ENCODE measurements at regions not wholly inside any gene's neighbourhood (a gene's known extent, or its start where the extent isn't known, plus 50 kb on each side); places are given as distances from the start of the nearest gene placed in this dataset.

DNA sequence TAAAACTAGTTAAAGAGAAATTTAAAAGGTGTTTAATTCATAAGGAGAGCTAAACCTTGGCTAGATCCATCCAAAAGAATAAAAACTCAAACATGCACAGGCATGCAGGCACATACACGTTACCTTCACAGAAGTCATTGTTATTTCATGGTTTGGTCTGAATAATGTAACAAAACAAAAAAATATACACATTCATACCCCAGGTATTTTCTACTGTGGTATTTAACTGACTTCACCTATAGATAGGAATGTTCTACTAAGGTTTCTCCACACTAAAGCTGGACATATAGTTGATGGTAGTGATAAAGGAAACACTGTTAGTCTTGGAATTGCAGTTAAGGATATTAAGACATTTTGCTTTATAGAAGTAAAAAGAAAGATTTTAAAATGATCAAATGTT is 283.6 kb upstream of the PCDH10 start:
- intact Hi-C loops (cut with micrococcal nuclease), result no loop called here
- no peak for DNase-seq (ENCODE audit: low read depth, low spot score)

DNA sequence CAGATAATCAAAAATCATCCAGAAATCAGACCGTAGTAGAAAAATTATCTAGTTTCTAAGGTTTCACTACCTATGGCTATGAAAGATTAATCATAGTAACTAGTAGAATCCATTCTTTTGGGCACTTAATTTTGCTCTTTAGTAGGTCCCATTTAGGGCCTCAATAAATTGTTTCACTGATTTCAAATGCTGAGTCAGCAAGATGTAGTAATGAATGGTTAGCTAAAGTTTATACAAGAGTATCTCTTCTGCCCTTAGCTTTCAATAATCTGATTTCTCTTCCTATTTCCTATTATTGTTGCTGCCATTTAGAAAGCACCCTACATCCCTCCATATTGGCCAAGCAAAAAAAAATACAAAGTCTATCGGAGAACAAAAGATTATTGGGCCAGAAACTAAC is 283.2 kb upstream of the PCDH10 start:
- Histone ChIP-seq H4K20me1 (ENCODE audit: insufficient read depth) (no peaks in the 10 kb centered on the region), H3K79me2 (ENCODE audit: insufficient read depth, low read length) (no peaks in the 10 kb centered on the region), H3K9ac (ENCODE audit: low read length) (no peak overlapping the region), H3K9me2 (ENCODE audit: insufficient read depth) (no peaks in the 10 kb centered on the region), H3K4me1 (ENCODE audit: control insufficient read depth in 1 of 2, insufficient read depth in 2 of 2, low read length in 2 of 2) (no peaks in the 10 kb centered on the region), H3K4me3 (replicated peaks in 1 of 2; ENCODE audit: low read depth in 1 of 2, low read length in 2 of 2) (no peak overlapping the region), H2AFZ (ENCODE audit: low read depth, low read length, poor library complexity, severe bottlenecking) (no peak overlapping the region), H3K27ac (ENCODE audit: low read depth, low read length) (no peak overlapping the region), H3K9me3 (ENCODE audit: control insufficient read depth in 1 of 2, insufficient read depth in 1 of 2, low read depth in 1 of 2, low read length in 2 of 2) (no peaks in the 10 kb centered on the region), H3K36me3 (ENCODE audit: control insufficient read depth in 1 of 2, insufficient read depth in 2 of 2, low read length in 2 of 2) (no peaks in the 10 kb centered on the region), H3K27me3 (ENCODE audit: insufficient read depth, low read length) (no peaks in the 10 kb centered on the region), H3K4me2 (ENCODE audit: low read length) (no peak overlapping the region)
- ChIA-PET RAD21 (ENCODE audit: low non-redundant PET in 1 of 2, low total read pairs in 2 of 2, uncharacterized antibody in 2 of 2, unreplicated experiment in 2 of 2) (no interaction called here), POLR2A (no interaction called here), CTCF (no interaction called here)
- intact Hi-C loops (cut with micrococcal nuclease), result no loop called here
- TF ChIP-seq ZFX (IDR thresholded peaks at IDR 0.05), result no peak
- no peak for TF ChIP-seq TCF7L2 (IDR thresholded peaks at IDR 0.05; ENCODE audit: borderline replicate concordance, extremely low read depth, insufficient read depth, insufficient read length)
- BruUV-seq (replicated peaks), result no TSS peak
- DNase-seq (ENCODE audit: low read depth, low spot score) (no peak), ATAC-seq (no peak)

More for the DNA sequence above, 283.6 kb upstream of the PCDH10 start:
- TF ChIP-seq EZH2 (IDR thresholded peaks at IDR 0.05) (no peak), MAX (IDR thresholded peaks at IDR 0.05) (no peak)
- H3K4me2 ChIP-seq (ENCODE audit: low read length), result no peak overlapping the region
- H3K27me3 ChIP-seq (ENCODE audit: insufficient read depth, low read length), result no peaks in the 10 kb centered on the region
- H3K9ac ChIP-seq (ENCODE audit: low read length), result no peak overlapping the region
- H2AFZ ChIP-seq (ENCODE audit: low read depth, low read length, poor library complexity, severe bottlenecking), result no peak overlapping the region
- RAD21 ChIA-PET (ENCODE audit: low non-redundant PET in 1 of 2, low total read pairs in 2 of 2, uncharacterized antibody in 2 of 2, unreplicated experiment in 2 of 2), result no interaction called here
- no peaks in the 10 kb centered on the region for H3K9me3 ChIP-seq (ENCODE audit: control insufficient read depth in 1 of 2, insufficient read depth in 1 of 2, low read depth in 1 of 2, low read length in 2 of 2)
- no peak for ATAC-seq
- CTCF ChIA-PET, result no interaction called here
- POLR2A ChIA-PET, result no interaction called here
- H3K4me3 ChIP-seq (replicated peaks in 1 of 2; ENCODE audit: low read depth in 1 of 2, low read length in 2 of 2), result no peak overlapping the region
- no peak overlapping the region for H3K27ac ChIP-seq (ENCODE audit: low read depth, low read length)
- H3K79me2 ChIP-seq (ENCODE audit: insufficient read depth, low read length), result no peaks in the 10 kb centered on the region
- BruUV-seq (replicated peaks), result no TSS peak
- no peaks in the 10 kb centered on the region for H3K4me1 ChIP-seq (ENCODE audit: control insufficient read depth in 1 of 2, insufficient read depth in 2 of 2, low read length in 2 of 2)
- no peaks in the 10 kb centered on the region for H4K20me1 ChIP-seq (ENCODE audit: insufficient read depth)
- no peaks in the 10 kb centered on the region for H3K9me2 ChIP-seq (ENCODE audit: insufficient read depth)
- no peaks in the 10 kb centered on the region for H3K36me3 ChIP-seq (ENCODE audit: control insufficient read depth in 1 of 2, insufficient read depth in 2 of 2, low read length in 2 of 2)

GRCh38 chr4:132866616-132867015 is 282.5 kb upstream of the PCDH10 start:
- H3K4me1 ChIP-seq (ENCODE audit: control insufficient read depth in 1 of 2, insufficient read depth in 2 of 2, low read length in 2 of 2), result no peaks in the 10 kb centered on the region
- no peak for ATAC-seq
- intact Hi-C loops (cut with micrococcal nuclease), result no loop called here
- H3K4me3 ChIP-seq (replicated peaks in 1 of 2; ENCODE audit: low read depth in 1 of 2, low read length in 2 of 2), result no peak overlapping the region
- no TSS peak for BruUV-seq (replicated peaks)
- ChIA-PET POLR2A (no interaction called here), CTCF (no interaction called here), RAD21 (ENCODE audit: low non-redundant PET in 1 of 2, low total read pairs in 2 of 2, uncharacterized antibody in 2 of 2, unreplicated experiment in 2 of 2) (no interaction called here)
- H3K9me2 ChIP-seq (ENCODE audit: insufficient read depth), result no peaks in the 10 kb centered on the region
- H3K9me3 ChIP-seq (ENCODE audit: control insufficient read depth in 1 of 2, insufficient read depth in 1 of 2, low read depth in 1 of 2, low read length in 2 of 2), result no peaks in the 10 kb centered on the region
- H3K27ac ChIP-seq (ENCODE audit: low read depth, low read length), result no peak overlapping the region
- no peak overlapping the region for H2AFZ ChIP-seq (ENCODE audit: low read depth, low read length, poor library complexity, severe bottlenecking)
- no peaks in the 10 kb centered on the region for H3K36me3 ChIP-seq (ENCODE audit: control insufficient read depth in 1 of 2, insufficient read depth in 2 of 2, low read length in 2 of 2)
- H4K20me1 ChIP-seq (ENCODE audit: insufficient read depth), result no peaks in the 10 kb centered on the region
- TF ChIP-seq RAD21 (IDR thresholded peaks at IDR 0.05; ENCODE audit: low read depth) (no peak), JUND (IDR thresholded peaks at IDR 0.05) (no peak), TCF7L2 (IDR thresholded peaks at IDR 0.05; ENCODE audit: borderline replicate concordance, extremely low read depth, insufficient read depth, insufficient read length) (no peak), EZH2phosphoT487 (IDR thresholded peaks at IDR 0.05; ENCODE audit: borderline replicate concordance) (no peak), POLR2A (IDR thresholded peaks at IDR 0.05; ENCODE audit: borderline replicate concordance, extremely low read depth, insufficient read depth, insufficient read length) (no peak), CBX3 (IDR thresholded peaks at IDR 0.05; ENCODE audit: low read depth) (no peak), ELF1 (IDR thresholded peaks at IDR 0.05; ENCODE audit: borderline replicate concordance, low read depth) (no peak), ZFX (IDR thresholded peaks at IDR 0.05) (no peak), POLR2AphosphoS5 (IDR thresholded peaks at IDR 0.05; ENCODE audit: low read depth, low read length) (no peak), EZH2 (IDR thresholded peaks at IDR 0.05) (no peak)
- TF ChIP-seq, protein P1, sequence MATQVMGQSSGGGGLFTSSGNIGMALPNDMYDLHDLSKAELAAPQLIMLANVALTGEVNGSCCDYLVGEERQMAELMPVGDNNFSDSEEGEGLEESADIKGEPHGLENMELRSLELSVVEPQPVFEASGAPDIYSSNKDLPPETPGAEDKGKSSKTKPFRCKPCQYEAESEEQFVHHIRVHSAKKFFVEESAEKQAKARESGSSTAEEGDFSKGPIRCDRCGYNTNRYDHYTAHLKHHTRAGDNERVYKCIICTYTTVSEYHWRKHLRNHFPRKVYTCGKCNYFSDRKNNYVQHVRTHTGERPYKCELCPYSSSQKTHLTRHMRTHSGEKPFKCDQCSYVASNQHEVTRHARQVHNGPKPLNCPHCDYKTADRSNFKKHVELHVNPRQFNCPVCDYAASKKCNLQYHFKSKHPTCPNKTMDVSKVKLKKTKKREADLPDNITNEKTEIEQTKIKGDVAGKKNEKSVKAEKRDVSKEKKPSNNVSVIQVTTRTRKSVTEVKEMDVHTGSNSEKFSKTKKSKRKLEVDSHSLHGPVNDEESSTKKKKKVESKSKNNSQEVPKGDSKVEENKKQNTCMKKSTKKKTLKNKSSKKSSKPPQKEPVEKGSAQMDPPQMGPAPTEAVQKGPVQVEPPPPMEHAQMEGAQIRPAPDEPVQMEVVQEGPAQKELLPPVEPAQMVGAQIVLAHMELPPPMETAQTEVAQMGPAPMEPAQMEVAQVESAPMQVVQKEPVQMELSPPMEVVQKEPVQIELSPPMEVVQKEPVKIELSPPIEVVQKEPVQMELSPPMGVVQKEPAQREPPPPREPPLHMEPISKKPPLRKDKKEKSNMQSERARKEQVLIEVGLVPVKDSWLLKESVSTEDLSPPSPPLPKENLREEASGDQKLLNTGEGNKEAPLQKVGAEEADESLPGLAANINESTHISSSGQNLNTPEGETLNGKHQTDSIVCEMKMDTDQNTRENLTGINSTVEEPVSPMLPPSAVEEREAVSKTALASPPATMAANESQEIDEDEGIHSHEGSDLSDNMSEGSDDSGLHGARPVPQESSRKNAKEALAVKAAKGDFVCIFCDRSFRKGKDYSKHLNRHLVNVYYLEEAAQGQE (IDR thresholded peaks at IDR 0.05; ENCODE audit: low read depth), result no peak
- no peaks in the 10 kb centered on the region for H3K79me2 ChIP-seq (ENCODE audit: insufficient read depth, low read length)
- no peak overlapping the region for H3K4me2 ChIP-seq (ENCODE audit: low read length)
- no peak for DNase-seq (ENCODE audit: low read depth, low spot score)
- no peaks in the 10 kb centered on the region for H3K27me3 ChIP-seq (ENCODE audit: insufficient read depth, low read length)
- no peak overlapping the region for H3K9ac ChIP-seq (ENCODE audit: low read length)
